Loucy (cell line): ENCODE measurements at regions not wholly inside any gene's neighbourhood (a gene's known extent, or its start where the extent isn't known, plus 50 kb on each side); places are given as distances from the start of the nearest gene placed in this dataset.

Source experiments
- CTCF ChIP-seq: fragments of 200-600 bp; sonication (generic); conservative IDR thresholded peaks from 2 replicates; pipeline ENCODE4 v1.5.1; 2014; ENCODE audit warnings: mild to moderate bottlenecking, antibody characterized with exemption, low read length
- EZH2phosphoT487 ChIP-seq: fragments of 200-600 bp; IDR thresholded peaks from 2 replicates; pipeline ENCODE4 v1.6.1; 2018; ENCODE audit warnings: antibody characterized with exemption, mild to moderate bottlenecking, moderate library complexity, borderline replicate concordance

DNA sequence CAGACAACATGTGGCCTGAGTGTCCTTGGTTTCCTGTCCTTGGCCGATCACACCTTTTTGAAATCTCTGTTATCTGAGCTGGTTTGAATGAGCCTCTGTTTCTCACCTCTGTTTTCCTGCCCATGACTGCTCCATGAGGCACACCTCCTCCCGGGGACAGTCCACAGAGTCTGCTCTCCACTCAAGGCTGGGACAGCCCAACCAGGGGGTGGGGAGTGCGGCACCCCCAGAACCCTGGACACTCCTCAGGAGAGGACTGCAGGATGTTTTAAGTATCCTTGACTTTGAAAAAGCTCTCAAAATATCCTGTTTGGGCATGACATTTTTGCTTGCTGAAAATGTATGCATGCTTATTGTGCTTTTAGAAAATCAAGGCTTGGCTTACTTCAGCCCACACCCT, 333.0 kb upstream of the N4BP1 start:
- TF ChIP-seq CTCF, result no peak
- no peak for TF ChIP-seq EZH2phosphoT487
